Activated T-helper 1 cell treated with Interleukin-2 at 50 U/mL for 16 hours (primary cell): ENCODE measurements at regions not wholly inside any gene's neighbourhood (a gene's known extent, or its start where the extent isn't known, plus 50 kb on each side); places are given as distances from the start of the nearest gene placed in this dataset.
"Not testable (repeated sequence)": the region's sequence is repeated elsewhere in the genome, so short reads cannot be mapped to it uniquely, and the experiment has no call there.

Experiments
- DNase-seq: peaks from one replicate; pipeline ENCODE4 v3.0.0-alpha.2; 2020; ENCODE audit warnings: low read depth

- not testable (repeated sequence) for DNase-seq
Observed at GRCh38 chrX:737021-737420, 106.4 kb downstream of the SHOX start.

- DNase-seq = no peak
Observed at GRCh38 chrX:734362-734761, 103.8 kb downstream of the SHOX start.

- no peak for DNase-seq
Observed at GRCh38 chrX:733961-734360, 103.4 kb downstream of the SHOX start.

- DNase-seq = no peak
Observed at GRCh38 chrX:729583-730409, 99.2 kb downstream of the SHOX start.

- DNase-seq = not testable (repeated sequence)
Observed at GRCh38 chrX:729101-729500, 98.5 kb downstream of the SHOX start.

- DNase-seq = not testable (repeated sequence)
Observed at GRCh38 chrX:728639-729038, 98.0 kb downstream of the SHOX start.

- no peak for DNase-seq
Observed at GRCh38 chrX:727738-728621, 97.4 kb downstream of the SHOX start.

GRCh38 chrX:725971-726370, 95.4 kb downstream of the SHOX start:
- DNase-seq = no peak

GRCh38 chrX:724256-724655, 93.7 kb downstream of the SHOX start:
- no peak for DNase-seq

GRCh38 chrX:723781-724180, 93.2 kb downstream of the SHOX start:
- no peak for DNase-seq

- no peak for DNase-seq
Observed at GRCh38 chrX:721354-721753, 90.8 kb downstream of the SHOX start.

GRCh38 chrX:720825-721224, 90.2 kb downstream of the SHOX start:
- DNase-seq = no peak

GRCh38 chrX:720250-720649, 89.7 kb downstream of the SHOX start:
- DNase-seq = no peak

GRCh38 chrX:716136-716535, 85.5 kb downstream of the SHOX start:
- no peak for DNase-seq

GRCh38 chrX:714131-714530, 83.5 kb downstream of the SHOX start:
- DNase-seq = no peak
